ENCODE measurements at regions not wholly inside any gene's neighbourhood (a gene's known extent, or its start where the extent isn't known, plus 50 kb on each side); places are given as distances from the start of the nearest gene placed in this dataset.

- TF ChIP-seq CTCF (conservative IDR thresholded peaks at IDR 0.05) (no peak), EZH2 (IDR thresholded peaks at IDR 0.05; ENCODE audit: low read depth) (no peak)
These were observed 325.4 kb downstream of the JRKL start for GRCh38 chr11:96715208-96715607.

All from PC-9 (cell line).